Lower leg skin (tissue), 4 donors: ENCODE measurements at regions not wholly inside any gene's neighbourhood (a gene's known extent, or its start where the extent isn't known, plus 50 kb on each side); places are given as distances from the start of the nearest gene placed in this dataset.

Source experiments
- DNase-seq, 2 donors: peaks; one replicate each; pipeline ENCODE4 v3.0.0-alpha.2; 2019; ENCODE audit warnings: low spot score in 2 of 2
- H3K4me3 ChIP-seq: fragments of 200-600 bp; sonication (generic); 2 replicates; pipeline ENCODE4 v1.5.1; 2017; ENCODE audit warnings: mild to moderate bottlenecking, low read depth; ENCODE audit not compliant: poor library complexity, severe bottlenecking
- CTCF ChIP-seq, 3 donors: fragments of 450-650 bp; IDR thresholded peaks; one replicate each; pipeline ENCODE4 v1.5.1; 2016; ENCODE audit warnings: antibody characterized with exemption in 3 of 3, mild to moderate bottlenecking in 3 of 3, moderate library complexity in 2 of 3
- POLR2A ChIP-seq, 2 donors: fragments of 450-650 bp; IDR thresholded peaks; one replicate each; pipeline ENCODE4 v1.6.1; 2016 to 2017; ENCODE audit warnings: antibody characterized with exemption in 2 of 2, mild to moderate bottlenecking in 1 of 2, moderate library complexity in 1 of 2
- WGBS, 2 donors: methylation state at CpG; one replicate each; pipeline ENCODE4 v1.1.5; 2018; 5-methylcytosine and 5-hydroxymethylcytosine counted together
- intact Hi-C: fragments of 100-400 bp; cut with DNase I; formaldehyde crosslinking; loops from one replicate; pipeline ENCODE4 v1.15.0; 2023; ENCODE audit warnings: low total_unique reads

DNA sequence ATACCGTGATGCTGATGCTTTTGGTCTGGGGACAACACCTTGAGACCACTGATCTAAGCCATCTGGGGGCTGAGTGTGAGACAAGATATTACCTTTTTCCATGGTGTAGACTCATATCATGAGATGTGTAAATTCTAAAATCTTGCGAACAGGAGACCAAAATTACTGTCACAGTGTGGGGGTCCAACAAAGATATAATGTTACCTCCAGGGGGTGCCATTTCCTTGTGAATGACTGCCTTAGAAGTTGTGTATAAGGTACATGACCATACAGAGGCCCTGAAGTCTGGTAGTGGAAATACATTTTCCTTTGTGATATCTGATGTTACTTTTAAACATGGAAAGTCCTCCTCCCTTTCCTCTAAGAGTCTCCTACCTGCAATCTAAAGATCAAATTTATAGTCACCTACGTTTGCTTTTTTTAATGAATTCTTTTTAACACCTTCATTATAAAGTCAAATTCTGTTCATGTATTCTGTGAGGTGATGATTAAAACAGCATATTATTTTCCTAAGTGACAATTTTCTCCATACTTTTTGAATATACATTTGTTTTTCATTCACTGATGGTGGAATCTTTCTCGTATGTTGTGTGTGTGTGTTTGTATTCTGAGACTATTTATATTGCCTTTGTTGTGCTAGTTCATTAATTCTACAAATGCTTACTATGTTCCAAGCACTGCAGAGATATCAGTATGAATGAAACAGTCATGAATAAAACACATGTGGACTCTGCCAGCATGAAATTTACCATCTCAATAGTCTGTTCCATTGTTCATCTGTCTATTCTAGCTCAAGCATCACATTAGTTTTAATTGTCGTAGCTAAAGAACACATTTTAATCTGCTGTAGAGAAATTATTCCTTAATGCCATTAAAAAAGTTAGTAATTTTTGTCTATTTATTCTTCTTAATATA, 113.7 kb downstream of the RFC3 start:
- WGBS, 2 donors, result 86 to 89% methylated on average over 5 of the region's 5 CpGs
- intact Hi-C loops, result no loop called here
- H3K4me3 ChIP-seq, result no peak overlapping the region
- TF ChIP-seq CTCF (IDR thresholded peaks at IDR 0.05) (no peak), POLR2A (IDR thresholded peaks at IDR 0.05) (no peak)
- DNase-seq, result no peak

DNA sequence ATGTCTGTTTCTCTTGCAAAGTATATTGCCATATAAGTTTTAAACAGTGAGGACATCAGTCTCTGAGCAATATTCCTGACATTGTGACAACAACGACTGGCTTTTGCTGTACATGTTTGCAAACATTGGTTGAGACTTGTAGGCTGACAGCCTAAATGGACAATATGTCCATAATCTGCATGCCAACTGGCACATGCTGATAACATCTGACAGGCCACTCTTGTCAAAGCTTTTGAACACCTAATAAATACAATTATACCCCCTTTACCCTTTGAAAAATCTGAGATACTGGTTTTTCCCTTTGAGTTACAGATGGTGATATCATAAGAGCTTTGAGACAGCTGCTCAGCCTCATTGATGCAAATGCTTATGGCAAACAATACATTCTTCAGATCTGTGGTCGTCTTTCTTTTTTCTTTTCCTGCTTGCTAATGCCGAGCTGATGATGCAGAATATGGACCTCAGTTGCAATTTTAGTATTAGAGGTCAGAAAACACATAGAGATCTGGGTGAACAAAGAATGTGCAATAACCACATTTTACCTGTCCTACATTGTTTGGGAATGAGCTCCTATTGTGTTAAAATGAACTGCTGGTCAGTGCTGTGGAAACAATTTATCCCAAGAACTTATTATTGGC, 114.9 kb downstream of the RFC3 start:
- 73 to 83% methylated on average over 3 of the region's 3 CpGs for WGBS, 2 donors
- no peak for DNase-seq
- no peak overlapping the region for H3K4me3 ChIP-seq
- intact Hi-C loops, result no loop called here
- TF ChIP-seq CTCF (IDR thresholded peaks at IDR 0.05), result no peak
- no peak for TF ChIP-seq POLR2A (IDR thresholded peaks at IDR 0.05)

DNA sequence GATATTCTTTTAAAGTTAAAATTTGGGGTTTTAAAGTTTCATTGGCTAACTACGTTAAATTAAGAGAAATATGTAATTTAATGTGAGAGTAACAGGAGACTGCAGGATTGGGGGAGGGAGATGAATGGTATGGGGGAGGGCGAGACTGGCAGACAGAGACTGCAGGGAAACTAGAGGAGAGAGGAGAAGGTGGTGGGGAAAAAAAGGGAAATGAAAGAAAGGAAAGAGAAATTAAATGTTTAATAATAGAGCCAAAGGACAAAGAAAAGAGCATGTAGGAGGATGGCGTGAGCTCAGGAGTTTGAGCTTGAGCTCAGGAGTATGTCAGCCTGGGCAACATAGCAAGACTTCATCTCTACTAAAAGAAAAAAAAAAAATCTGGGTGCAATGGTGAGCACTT, 115.9 kb downstream of the RFC3 start:
- WGBS, 2 donors, result 92 to 94% methylated on average over 3 of the region's 3 CpGs
- intact Hi-C loops, result no loop called here
- no peak overlapping the region for H3K4me3 ChIP-seq
- no peak for DNase-seq
- TF ChIP-seq POLR2A (IDR thresholded peaks at IDR 0.05) (no peak), CTCF (IDR thresholded peaks at IDR 0.05) (no peak)

- H3K4me3 ChIP-seq, result no peak overlapping the region
- WGBS, 2 donors, result 58 to 71% methylated on average over 2 of the region's 2 CpGs
- TF ChIP-seq CTCF (IDR thresholded peaks at IDR 0.05) (no peak), POLR2A (IDR thresholded peaks at IDR 0.05) (no peak)
- intact Hi-C loops, result no loop called here
- DNase-seq, result no peak
Observed at GRCh38 chr13:33934343-33934742, 116.4 kb downstream of the RFC3 start.

DNA sequence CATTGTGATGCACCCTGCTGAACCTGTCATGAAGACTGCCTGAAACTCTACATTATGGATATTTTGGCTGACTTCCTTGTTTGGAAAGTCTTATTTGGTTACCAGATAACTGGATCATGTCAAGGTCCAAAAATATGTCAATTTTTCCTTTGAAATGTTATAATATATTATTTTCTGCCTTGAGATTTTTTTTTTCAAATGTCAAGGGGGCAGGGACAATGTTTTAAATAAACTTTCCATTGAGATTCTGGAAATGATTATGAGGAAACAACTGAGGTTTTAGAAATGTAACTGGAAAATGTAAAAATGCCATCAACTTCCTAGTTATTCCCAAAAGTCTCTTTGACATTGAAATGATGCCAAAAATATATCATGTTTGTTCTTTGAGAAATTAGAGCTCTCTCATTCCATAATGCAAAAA, 117.0 kb downstream of the RFC3 start:
- no peak for DNase-seq
- no peak overlapping the region for H3K4me3 ChIP-seq
- no peak for TF ChIP-seq POLR2A (IDR thresholded peaks at IDR 0.05)
- no peak for TF ChIP-seq CTCF (IDR thresholded peaks at IDR 0.05)
- intact Hi-C loops, result no loop called here
